Natural killer cell (primary cell): ENCODE measurements at regions not wholly inside any gene's neighbourhood (a gene's known extent, or its start where the extent isn't known, plus 50 kb on each side); places are given as distances from the start of the nearest gene placed in this dataset.

ENCODE experiments used
- ATAC-seq, 3 donors: fragments of 150-1000 bp in 2 of 3; fragments of 200-7000 bp in 1 of 3; cut with Tn5 transposase; 1 replicate in 1 of 3; 2 replicates in 2 of 3; pipeline ENCODE4 v1.10.0; 2021; ENCODE audit warnings: mild to moderate bottlenecking in 2 of 3, moderate library complexity in 2 of 3
- DNase-seq, 2 donors: peaks; one replicate each; pipeline versions ENCODE4 v3.0.0 to v3.0.0-alpha.2; 2013 to 2021; ENCODE audit warnings: mixed read lengths in 1 of 2
- H3K27ac ChIP-seq: one replicate; pipeline ENCODE4 v1.5.1; 2013; ENCODE audit warnings: mild to moderate bottlenecking, low read length
- H3K27me3 ChIP-seq: one replicate; pipeline ENCODE4 v1.6.1; 2013; ENCODE audit warnings: low read length; ENCODE audit not compliant: control insufficient read depth, insufficient read depth
- H3K36me3 ChIP-seq: one replicate; pipeline ENCODE4 v1.6.1; 2013; ENCODE audit warnings: low read length; ENCODE audit not compliant: control insufficient read depth, insufficient read depth
- H3K4me1 ChIP-seq: one replicate; pipeline ENCODE4 v1.6.1; 2013; ENCODE audit warnings: low read length; ENCODE audit not compliant: control insufficient read depth, insufficient read depth
- H3K4me3 ChIP-seq: one replicate; pipeline ENCODE4 v1.5.1; 2013; ENCODE audit warnings: low read length
- H3K9me3 ChIP-seq: one replicate; pipeline ENCODE4 v1.6.1; 2013; ENCODE audit warnings: low read length; ENCODE audit not compliant: control insufficient read depth, insufficient read depth
- H3K27ac Mint-ChIP-seq, 2 donors: one replicate each; pipeline ENCODE4 v1.8.0; 2022; ENCODE audit warnings: mild to moderate bottlenecking in 2 of 2, mixed read lengths in 2 of 2, moderate library complexity in 1 of 2
- H3K27me3 Mint-ChIP-seq, 2 donors: one replicate each; pipeline ENCODE4 v1.8.0; 2022; ENCODE audit warnings: low read depth in 2 of 2, mixed read lengths in 2 of 2
- H3K36me3 Mint-ChIP-seq: one replicate; pipeline ENCODE4 v1.8.0; 2022; ENCODE audit warnings: mixed read lengths
- H3K4me1 Mint-ChIP-seq, 2 donors: one replicate each; pipeline ENCODE4 v1.8.0; 2022; ENCODE audit warnings: mixed read lengths in 2 of 2
- H3K4me3 Mint-ChIP-seq: one replicate; pipeline ENCODE4 v1.8.0; 2022; ENCODE audit warnings: mild to moderate bottlenecking, moderate library complexity, mixed read lengths
- H3K9me3 Mint-ChIP-seq, 2 donors: one replicate each; pipeline ENCODE4 v1.8.0; 2022; ENCODE audit warnings: mixed read lengths in 2 of 2
- WGBS: methylation state at CpG from one replicate; pipeline ENCODE4 v1.1.7; 2013; ENCODE audit warnings: missing lambda C conversion rate; ENCODE audit not compliant: insufficient coverage; 5-methylcytosine and 5-hydroxymethylcytosine counted together
- intact Hi-C: fragments of 100-400 bp; cut with micrococcal nuclease; formaldehyde crosslinking; loops from one replicate; pipeline ENCODE4 v1.14.2; 2022
- TF ChIP-seq, protein P1 (sequence below): fragments of 200-600 bp; IDR thresholded peaks from one replicate; pipeline ENCODE4 v1.8.0; 2022; ENCODE audit warnings: antibody characterized with exemption

DNA sequence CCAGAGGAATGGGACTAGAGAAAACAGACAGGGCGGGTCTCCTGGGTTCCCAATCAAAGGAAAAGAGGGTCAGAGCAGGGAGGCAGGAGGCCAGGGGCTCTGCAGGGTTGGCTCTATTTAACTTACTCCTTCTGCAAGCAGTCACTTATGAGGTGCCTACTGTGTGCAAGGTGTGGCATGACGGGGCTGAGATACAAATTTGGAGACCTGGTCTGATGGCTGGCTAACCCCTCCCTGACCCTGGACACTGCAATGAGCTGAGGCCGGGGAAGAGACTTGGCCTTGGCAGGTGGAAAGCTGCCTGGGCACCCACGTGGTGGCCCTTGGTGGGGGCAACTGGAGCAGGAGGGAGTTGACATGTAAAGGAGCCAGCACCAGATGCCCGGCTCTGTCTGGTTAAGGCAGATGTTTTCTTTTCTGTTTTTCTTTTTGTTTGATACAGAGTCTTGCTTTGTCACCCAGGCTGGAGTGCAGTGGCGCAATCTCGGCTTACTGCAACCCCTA is 148.5 kb upstream of the GATA6 start:
- Mint-ChIP-seq H3K4me1 (no peaks in the 10 kb centered on the region), H3K4me3 (no peak overlapping the region), H3K27me3 (peaks cover 0 to 2% of the 10 kb centered on the region in 2 donors), H3K36me3 (no peaks in the 10 kb centered on the region), H3K27ac (no peak overlapping the region), H3K9me3 (no peaks in the 10 kb centered on the region)
- ATAC-seq (peak in 1 of 3 donors; percentile 26), DNase-seq (no peak)
- no peaks in the 10 kb centered on the region for H3K9me3 ChIP-seq
- H3K36me3 ChIP-seq = no peaks in the 10 kb centered on the region
- no peaks in the 10 kb centered on the region for H3K27me3 ChIP-seq
- no peak overlapping the region for H3K27ac ChIP-seq
- TF ChIP-seq, protein P1, sequence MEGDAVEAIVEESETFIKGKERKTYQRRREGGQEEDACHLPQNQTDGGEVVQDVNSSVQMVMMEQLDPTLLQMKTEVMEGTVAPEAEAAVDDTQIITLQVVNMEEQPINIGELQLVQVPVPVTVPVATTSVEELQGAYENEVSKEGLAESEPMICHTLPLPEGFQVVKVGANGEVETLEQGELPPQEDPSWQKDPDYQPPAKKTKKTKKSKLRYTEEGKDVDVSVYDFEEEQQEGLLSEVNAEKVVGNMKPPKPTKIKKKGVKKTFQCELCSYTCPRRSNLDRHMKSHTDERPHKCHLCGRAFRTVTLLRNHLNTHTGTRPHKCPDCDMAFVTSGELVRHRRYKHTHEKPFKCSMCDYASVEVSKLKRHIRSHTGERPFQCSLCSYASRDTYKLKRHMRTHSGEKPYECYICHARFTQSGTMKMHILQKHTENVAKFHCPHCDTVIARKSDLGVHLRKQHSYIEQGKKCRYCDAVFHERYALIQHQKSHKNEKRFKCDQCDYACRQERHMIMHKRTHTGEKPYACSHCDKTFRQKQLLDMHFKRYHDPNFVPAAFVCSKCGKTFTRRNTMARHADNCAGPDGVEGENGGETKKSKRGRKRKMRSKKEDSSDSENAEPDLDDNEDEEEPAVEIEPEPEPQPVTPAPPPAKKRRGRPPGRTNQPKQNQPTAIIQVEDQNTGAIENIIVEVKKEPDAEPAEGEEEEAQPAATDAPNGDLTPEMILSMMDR = no peak
- H3K4me1 ChIP-seq = no peaks in the 10 kb centered on the region
- no peak overlapping the region for H3K4me3 ChIP-seq
- intact Hi-C loops = no loop called here
- 82% methylated on average over 7 of the region's 7 CpGs for WGBS

DNA sequence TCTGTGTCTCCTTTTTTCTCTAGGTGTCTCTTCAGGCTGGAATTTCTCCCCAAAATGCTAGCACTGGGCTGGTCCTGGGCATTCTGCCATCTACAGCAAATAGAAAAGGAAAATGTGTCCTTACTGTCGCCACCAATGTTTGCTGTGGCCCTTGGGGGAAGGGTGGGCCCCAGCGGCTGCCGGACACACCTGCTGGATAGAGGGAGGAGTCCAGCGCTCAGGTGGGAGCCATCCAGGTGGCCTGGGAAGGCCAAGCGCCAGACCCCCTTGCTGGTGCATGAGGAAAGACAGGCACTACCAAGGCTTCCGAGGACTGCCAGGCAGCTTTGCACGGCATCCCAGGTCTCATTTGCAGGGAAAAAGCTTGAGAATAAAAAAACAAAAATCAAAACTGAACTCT is 147.7 kb upstream of the GATA6 start:
- H3K4me3 ChIP-seq = no peak overlapping the region
- no peaks in the 10 kb centered on the region for H3K27me3 ChIP-seq
- no peaks in the 10 kb centered on the region for H3K36me3 ChIP-seq
- Mint-ChIP-seq H3K27ac (no peak overlapping the region), H3K27me3 (peaks cover 0 to 3% of the 10 kb centered on the region in 2 donors), H3K9me3 (no peaks in the 10 kb centered on the region), H3K4me3 (no peak overlapping the region), H3K4me1 (no peaks in the 10 kb centered on the region), H3K36me3 (no peaks in the 10 kb centered on the region)
- no peaks in the 10 kb centered on the region for H3K4me1 ChIP-seq
- TF ChIP-seq, protein P1 = no peak
- no peaks in the 10 kb centered on the region for H3K9me3 ChIP-seq
- ATAC-seq (no peak), DNase-seq (no peak)
- WGBS = 97% methylated on average over 7 of the region's 7 CpGs
- intact Hi-C loops = no loop called here
- no peak overlapping the region for H3K27ac ChIP-seq

DNA sequence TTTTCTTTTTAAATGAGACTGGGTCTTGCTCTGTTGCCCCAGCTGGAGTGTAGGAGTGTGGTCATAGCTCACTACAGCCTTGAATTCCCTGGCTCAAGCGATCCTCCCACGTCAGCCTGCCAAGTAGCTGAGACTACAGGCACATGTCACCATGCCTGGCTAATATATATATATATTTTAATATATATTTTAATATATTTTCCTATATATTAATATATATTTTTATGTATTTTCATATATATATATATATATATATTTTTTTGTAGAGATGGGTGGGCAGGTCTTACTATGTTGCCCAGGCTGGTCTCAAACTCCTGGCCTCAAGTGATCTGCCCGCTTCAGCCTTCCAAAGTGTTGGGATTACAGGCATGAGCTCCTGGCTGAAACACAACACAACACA is 144.5 kb upstream of the GATA6 start:
- no peaks in the 10 kb centered on the region for H3K9me3 ChIP-seq
- TF ChIP-seq, protein P1 = no peak
- no peak overlapping the region for H3K4me3 Mint-ChIP-seq
- DNase-seq (no peak), ATAC-seq (no peak)
- H3K4me3 ChIP-seq = no peak overlapping the region
- H3K4me1 ChIP-seq = no peaks in the 10 kb centered on the region
- H3K9me3 Mint-ChIP-seq = no peaks in the 10 kb centered on the region
- no peaks in the 10 kb centered on the region for H3K36me3 Mint-ChIP-seq
- 83% methylated on average over 2 of the region's 3 CpGs for WGBS
- H3K4me1 Mint-ChIP-seq = no peaks in the 10 kb centered on the region
- peaks cover 6 to 7% of the 10 kb centered on the region in 2 donors for H3K27me3 Mint-ChIP-seq
- intact Hi-C loops = no loop called here
- no peak overlapping the region for H3K27ac ChIP-seq
- no peaks in the 10 kb centered on the region for H3K27me3 ChIP-seq
- H3K36me3 ChIP-seq = no peaks in the 10 kb centered on the region
- no peak overlapping the region for H3K27ac Mint-ChIP-seq

DNA sequence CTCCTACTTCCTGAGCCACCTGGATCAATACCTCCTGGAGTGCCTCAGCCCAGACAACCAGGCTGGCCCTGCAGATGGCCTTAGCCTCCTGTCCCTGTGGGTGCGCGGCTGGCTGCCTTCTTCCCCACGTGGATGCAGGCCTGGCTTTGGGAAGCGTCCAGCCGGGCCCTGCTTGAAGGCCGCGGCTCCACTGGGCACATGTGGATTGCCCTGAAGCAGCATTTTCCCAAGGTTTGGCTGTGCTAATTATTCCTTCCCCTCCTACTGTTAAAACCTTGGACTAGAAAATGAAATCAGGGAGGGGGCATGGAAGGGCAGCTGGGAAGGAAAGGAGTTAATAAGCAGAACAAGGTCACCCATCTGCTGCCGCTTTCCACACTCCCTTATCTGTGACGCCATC is 143.0 kb upstream of the GATA6 start:
- H3K27ac Mint-ChIP-seq = no peak overlapping the region
- TF ChIP-seq, protein P1 = no peak
- no peaks in the 10 kb centered on the region for H3K9me3 Mint-ChIP-seq
- H3K27ac ChIP-seq = no peak overlapping the region
- H3K4me3 Mint-ChIP-seq = no peak overlapping the region
- no peaks in the 10 kb centered on the region for H3K4me1 Mint-ChIP-seq
- WGBS = 87% methylated on average over 9 of the region's 9 CpGs
- peaks cover 8 to 15% of the 10 kb centered on the region in 2 donors for H3K27me3 Mint-ChIP-seq
- no peaks in the 10 kb centered on the region for H3K36me3 ChIP-seq
- H3K27me3 ChIP-seq = no peaks in the 10 kb centered on the region
- intact Hi-C loops = no loop called here
- H3K4me3 ChIP-seq = no peak overlapping the region
- DNase-seq = no peak
- ATAC-seq = no peak
- no peaks in the 10 kb centered on the region for H3K9me3 ChIP-seq
- no peaks in the 10 kb centered on the region for H3K4me1 ChIP-seq
- no peaks in the 10 kb centered on the region for H3K36me3 Mint-ChIP-seq
